Colon (tissue), 2 donors: ENCODE measurements at regions not wholly inside any gene's neighbourhood (a gene's known extent, or its start where the extent isn't known, plus 50 kb on each side); places are given as distances from the start of the nearest gene placed in this dataset.

ENCODE experiments used
- FAIRE-seq: peaks from 2 replicates; lab custom pipeline; 2012; peaks lifted over from hg19 to GRCh38; lab: Jason Lieb, UNC
- donor health status: control.
- donor health status: control.

- no peak for FAIRE-seq
Observed at GRCh38 chr6:147820520-147820919, 312.0 kb downstream of the SAMD5 start.

- no peak for FAIRE-seq
Observed at GRCh38 chr6:147821295-147821897, 312.9 kb downstream of the SAMD5 start.

- no peak for FAIRE-seq
Observed at GRCh38 chr6:147823936-147824335, 315.4 kb downstream of the SAMD5 start.

- FAIRE-seq = no peak
Observed at GRCh38 chr6:147825848-147826247, 317.4 kb downstream of the SAMD5 start.

- no peak for FAIRE-seq
Observed at GRCh38 chr6:147826698-147827097, 318.2 kb downstream of the SAMD5 start.

- no peak for FAIRE-seq
Observed at GRCh38 chr6:147829418-147829817, 320.9 kb downstream of the SAMD5 start.

- FAIRE-seq = no peak
Observed at GRCh38 chr6:147829835-147830234, 321.3 kb downstream of the SAMD5 start.

GRCh38 chr6:147831356-147831755, 322.9 kb downstream of the SAMD5 start:
- no peak for FAIRE-seq

- FAIRE-seq = no peak
Observed at GRCh38 chr6:147833607-147834006, 325.1 kb downstream of the SAMD5 start.

- no peak for FAIRE-seq
Observed at GRCh38 chr6:147834084-147834776, 325.7 kb downstream of the SAMD5 start.

- FAIRE-seq = no peak
Observed at GRCh38 chr6:147837540-147837939, 329.1 kb downstream of the SAMD5 start.

GRCh38 chr6:147839708-147840610, 331.5 kb downstream of the SAMD5 start:
- FAIRE-seq = no peak

GRCh38 chr6:147841547-147842148, 333.2 kb downstream of the SAMD5 start:
- FAIRE-seq = no peak

- no peak for FAIRE-seq
Observed at GRCh38 chr6:147849401-147850330, 341.2 kb downstream of the SAMD5 start.

GRCh38 chr6:147852772-147853171, 344.3 kb downstream of the SAMD5 start:
- FAIRE-seq = no peak

- no peak for FAIRE-seq
Observed at GRCh38 chr6:147853574-147853973, 345.1 kb downstream of the SAMD5 start.

- FAIRE-seq = no peak
Observed at GRCh38 chr6:147855803-147856482, 347.5 kb downstream of the SAMD5 start.

GRCh38 chr6:147856687-147857086, 348.2 kb downstream of the SAMD5 start:
- no peak for FAIRE-seq

- FAIRE-seq = no peak
Observed at GRCh38 chr6:147858421-147858820, 349.9 kb downstream of the SAMD5 start.

- FAIRE-seq = no peak
Observed at GRCh38 chr6:147859071-147859470, 350.6 kb downstream of the SAMD5 start.

- no peak for FAIRE-seq
Observed at GRCh38 chr6:147861696-147862095, 353.2 kb downstream of the SAMD5 start.
